AG09319 (cell line): ENCODE measurements at regions not wholly inside any gene's neighbourhood (a gene's known extent, or its start where the extent isn't known, plus 50 kb on each side); places are given as distances from the start of the nearest gene placed in this dataset.

Source experiments
- DNase-seq: peaks from one replicate; pipeline ENCODE4 v3.0.0-alpha.2; 2010; ENCODE audit warnings: low read depth; ENCODE audit errors: extremely low read depth
- CTCF ChIP-seq: IDR thresholded peaks from 2 replicates; pipeline ENCODE4 v1.5.1; 2011; ENCODE audit warnings: low read depth, mild to moderate bottlenecking, inconsistent platforms, low read length, moderate library complexity

- no peak for TF ChIP-seq CTCF
- peak; percentile 76 for DNase-seq
Measured at GRCh38 chr6:79421707-79422484, 115.3 kb downstream of the LCA5 start.

GRCh38 chr6:79421001-79421411, 116.2 kb downstream of the LCA5 start:
- DNase-seq = no peak
- TF ChIP-seq CTCF = no peak

- no peak for DNase-seq
- TF ChIP-seq CTCF = no peak
Measured at GRCh38 chr6:79420054-79420453, 117.2 kb downstream of the LCA5 start.

- no peak for DNase-seq
- TF ChIP-seq CTCF = no peak
Measured at GRCh38 chr6:79416931-79417330, 120.3 kb downstream of the LCA5 start.

- DNase-seq = peak; percentile 36
Measured at GRCh38 chr6:79413562-79414002, 123.6 kb downstream of the LCA5 start.

GRCh38 chr6:79410806-79411205, 126.4 kb downstream of the LCA5 start:
- no peak for TF ChIP-seq CTCF
- no peak for DNase-seq

More at GRCh38 chr6:79413562-79414002, 123.6 kb downstream of the LCA5 start:
- no peak for TF ChIP-seq CTCF

- TF ChIP-seq CTCF = no peak
- DNase-seq = no peak
Measured at GRCh38 chr6:79408256-79408974, 128.8 kb downstream of the LCA5 start.
